Esophagus squamous epithelium (tissue), 5 donors: ENCODE measurements at regions not wholly inside any gene's neighbourhood (a gene's known extent, or its start where the extent isn't known, plus 50 kb on each side); places are given as distances from the start of the nearest gene placed in this dataset.

Experiments
- DNase-seq: peaks from one replicate; lab custom pipeline; 2025; lab: John Stamatoyannopoulos, UW
- H3K27ac ChIP-seq, 4 donors: fragments of 200-600 bp; sonication (generic); one replicate each; pipeline ENCODE4 v1.5.1; 2016 to 2019; ENCODE audit warnings: mild to moderate bottlenecking in 1 of 4
- H3K27me3 ChIP-seq, 4 donors: fragments of 200-600 bp; sonication (generic); 1 replicate in 3 of 4; 2 replicates in 1 of 4; pipeline versions ENCODE4 v1.5.1 to v1.6.0; 2017 to 2021; ENCODE audit warnings: antibody characterized with exemption in 1 of 4
- H3K36me3 ChIP-seq, 3 donors: fragments of 200-600 bp; sonication (generic); one replicate each; pipeline ENCODE4 v1.5.1; 2016 to 2019
- H3K4me1 ChIP-seq, 3 donors: fragments of 200-600 bp; sonication (generic); one replicate each; pipeline ENCODE4 v1.5.1; 2017 to 2019
- H3K4me3 ChIP-seq, 4 donors: fragments of 200-600 bp; sonication (generic); 1 replicate in 3 of 4; 2 replicates in 1 of 4; pipeline ENCODE4 v1.5.1; 2016 to 2019; ENCODE audit warnings: mild to moderate bottlenecking in 2 of 4, moderate library complexity in 1 of 4
- H3K9me3 ChIP-seq, 3 donors: fragments of 200-600 bp; sonication (generic); one replicate each; pipeline ENCODE4 v1.5.1; 2016 to 2019
- POLR2A ChIP-seq, 4 donors: fragments of 450-650 bp; IDR thresholded peaks; one replicate each; pipeline ENCODE4 v1.6.1; 2017; ENCODE audit warnings: antibody characterized with exemption in 4 of 4, mild to moderate bottlenecking in 4 of 4, moderate library complexity in 3 of 4
- WGBS, 2 donors: methylation state at CpG; one replicate each; pipeline ENCODE4 v1.1.5; 2018; 5-methylcytosine and 5-hydroxymethylcytosine counted together
- intact Hi-C: fragments of 100-400 bp; cut with DNase I; formaldehyde crosslinking; loops from one replicate; pipeline ENCODE4 v1.15.0; 2022
- TF ChIP-seq, protein P1 (sequence below), 6 experiments: fragments of 450-650 bp in 4 of 6; fragments of 200-600 bp in 2 of 6; sonication (generic) in 2 of 6; IDR thresholded peaks; one replicate each; pipeline ENCODE4 v1.5.1; 2016 to 2019; ENCODE audit warnings: antibody characterized with exemption in 6 of 6, mild to moderate bottlenecking in 4 of 6, moderate library complexity in 4 of 6
- donor health status: DM: yes; HTN: yes; CAD: no.

DNA sequence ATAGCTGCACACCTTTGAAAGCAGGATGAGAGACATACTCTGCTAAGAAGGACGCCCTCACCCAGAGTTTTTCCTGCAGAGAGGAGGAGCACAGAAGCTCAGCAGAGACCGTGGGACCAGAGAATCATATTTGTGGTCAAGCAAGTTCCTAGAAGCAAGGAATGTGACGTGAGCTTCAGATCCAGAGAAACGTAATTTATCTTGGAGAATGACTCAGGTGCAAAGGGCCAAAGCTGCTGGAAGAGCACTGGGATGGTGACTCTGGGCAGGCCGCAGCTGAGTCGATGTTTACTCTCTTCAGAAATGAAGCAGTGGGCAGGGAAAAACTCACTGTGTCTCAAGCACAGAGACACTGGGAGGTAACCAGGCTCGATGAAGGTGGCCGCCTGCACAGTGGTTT lies 50.1 kb upstream of the IGFBP2 start:
- Histone ChIP-seq H3K27me3 (no peaks in the 10 kb centered on the region), H3K4me3 (no peak overlapping the region), H3K9me3 (no peaks in the 10 kb centered on the region), H3K4me1 (peaks cover 0 to 16% (median 0%) of the 10 kb centered on the region in 3 donors), H3K27ac (no peak overlapping the region), H3K36me3 (no peaks in the 10 kb centered on the region)
- intact Hi-C loops: no loop called here
- WGBS, 2 donors: 69 to 81% methylated on average over 8 of the region's 8 CpGs
- no peak for DNase-seq
- TF ChIP-seq, protein P1, sequence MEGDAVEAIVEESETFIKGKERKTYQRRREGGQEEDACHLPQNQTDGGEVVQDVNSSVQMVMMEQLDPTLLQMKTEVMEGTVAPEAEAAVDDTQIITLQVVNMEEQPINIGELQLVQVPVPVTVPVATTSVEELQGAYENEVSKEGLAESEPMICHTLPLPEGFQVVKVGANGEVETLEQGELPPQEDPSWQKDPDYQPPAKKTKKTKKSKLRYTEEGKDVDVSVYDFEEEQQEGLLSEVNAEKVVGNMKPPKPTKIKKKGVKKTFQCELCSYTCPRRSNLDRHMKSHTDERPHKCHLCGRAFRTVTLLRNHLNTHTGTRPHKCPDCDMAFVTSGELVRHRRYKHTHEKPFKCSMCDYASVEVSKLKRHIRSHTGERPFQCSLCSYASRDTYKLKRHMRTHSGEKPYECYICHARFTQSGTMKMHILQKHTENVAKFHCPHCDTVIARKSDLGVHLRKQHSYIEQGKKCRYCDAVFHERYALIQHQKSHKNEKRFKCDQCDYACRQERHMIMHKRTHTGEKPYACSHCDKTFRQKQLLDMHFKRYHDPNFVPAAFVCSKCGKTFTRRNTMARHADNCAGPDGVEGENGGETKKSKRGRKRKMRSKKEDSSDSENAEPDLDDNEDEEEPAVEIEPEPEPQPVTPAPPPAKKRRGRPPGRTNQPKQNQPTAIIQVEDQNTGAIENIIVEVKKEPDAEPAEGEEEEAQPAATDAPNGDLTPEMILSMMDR (IDR thresholded peaks at IDR 0.05): no peak
- TF ChIP-seq POLR2A (IDR thresholded peaks at IDR 0.05): no peak
